ENCODE measurements at regions not wholly inside any gene's neighbourhood (a gene's known extent, or its start where the extent isn't known, plus 50 kb on each side); places are given as distances from the start of the nearest gene placed in this dataset.

GRCh38 chr1:38787041-38787440 lies 72.5 kb downstream of the RRAGC start:
- Histone ChIP-seq H3K4me3 (ENCODE audit: low read length in 3 of 3) (no peak overlapping the region), H3K27ac (ENCODE audit: low read depth, low read length) (no peak overlapping the region), H3K4me1 (ENCODE audit: control insufficient read depth in 3 of 3, insufficient read depth in 3 of 3, low read length in 3 of 3) (peaks cover 0 to 5% (median 2%) of the 10 kb centered on the region in 3 donors), H3K9me3 (ENCODE audit: control insufficient read depth in 3 of 3, low read length in 3 of 3) (no peaks in the 10 kb centered on the region), H3K27me3 (ENCODE audit: control insufficient read depth in 3 of 3, insufficient read depth in 3 of 3, low read length in 3 of 3) (peaks cover 48 to 55% (median 49%) of the 10 kb centered on the region in 3 donors), H3K36me3 (ENCODE audit: control insufficient read depth in 3 of 3, insufficient read depth in 3 of 3, low read length in 3 of 3) (no peaks in the 10 kb centered on the region), H3K9ac (ENCODE audit: low read depth in 1 of 3, low read length in 3 of 3) (no peak overlapping the region)

- Histone ChIP-seq H3K4me1 (ENCODE audit: control insufficient read depth in 3 of 3, insufficient read depth in 3 of 3, low read length in 3 of 3) (peaks cover 0 to 5% (median 2%) of the 10 kb centered on the region in 3 donors), H3K4me3 (ENCODE audit: low read length in 3 of 3) (no peak overlapping the region), H3K27ac (ENCODE audit: low read depth, low read length) (no peak overlapping the region), H3K9ac (ENCODE audit: low read depth in 1 of 3, low read length in 3 of 3) (no peak overlapping the region), H3K9me3 (ENCODE audit: control insufficient read depth in 3 of 3, low read length in 3 of 3) (no peaks in the 10 kb centered on the region), H3K27me3 (ENCODE audit: control insufficient read depth in 3 of 3, insufficient read depth in 3 of 3, low read length in 3 of 3) (peaks cover 56 to 58% (median 57%) of the 10 kb centered on the region in 3 donors), H3K36me3 (ENCODE audit: control insufficient read depth in 3 of 3, insufficient read depth in 3 of 3, low read length in 3 of 3) (no peaks in the 10 kb centered on the region)
These were observed 73.5 kb downstream of the RRAGC start for GRCh38 chr1:38786040-38786436.

GRCh38 chr1:38785285-38786039 lies 74.1 kb downstream of the RRAGC start:
- no peak overlapping the region for H3K27ac ChIP-seq (ENCODE audit: low read depth, low read length)
- H3K27me3 ChIP-seq (ENCODE audit: control insufficient read depth in 3 of 3, insufficient read depth in 3 of 3, low read length in 3 of 3) = peaks cover 52 to 59% (median 54%) of the 10 kb centered on the region in 3 donors

GRCh38 chr1:38784452-38785284 lies 74.9 kb downstream of the RRAGC start:
- Histone ChIP-seq H3K4me1 (ENCODE audit: control insufficient read depth in 3 of 3, insufficient read depth in 3 of 3, low read length in 3 of 3) (peaks cover 0 to 5% (median 2%) of the 10 kb centered on the region in 3 donors), H3K27ac (ENCODE audit: low read depth, low read length) (no peak overlapping the region), H3K9ac (ENCODE audit: low read depth in 1 of 3, low read length in 3 of 3) (no peak overlapping the region), H3K4me3 (ENCODE audit: low read length in 3 of 3) (no peak overlapping the region), H3K27me3 (ENCODE audit: control insufficient read depth in 3 of 3, insufficient read depth in 3 of 3, low read length in 3 of 3) (peaks cover 52 to 62% (median 54%) of the 10 kb centered on the region in 3 donors), H3K9me3 (ENCODE audit: control insufficient read depth in 3 of 3, low read length in 3 of 3) (no peaks in the 10 kb centered on the region), H3K36me3 (ENCODE audit: control insufficient read depth in 3 of 3, insufficient read depth in 3 of 3, low read length in 3 of 3) (no peaks in the 10 kb centered on the region)

More at GRCh38 chr1:38785285-38786039, 74.1 kb downstream of the RRAGC start:
- Histone ChIP-seq H3K9ac (ENCODE audit: low read depth in 1 of 3, low read length in 3 of 3) (no peak overlapping the region), H3K9me3 (ENCODE audit: control insufficient read depth in 3 of 3, low read length in 3 of 3) (no peaks in the 10 kb centered on the region), H3K4me3 (ENCODE audit: low read length in 3 of 3) (no peak overlapping the region), H3K4me1 (ENCODE audit: control insufficient read depth in 3 of 3, insufficient read depth in 3 of 3, low read length in 3 of 3) (peaks cover 0 to 5% (median 2%) of the 10 kb centered on the region in 3 donors), H3K36me3 (ENCODE audit: control insufficient read depth in 3 of 3, insufficient read depth in 3 of 3, low read length in 3 of 3) (no peaks in the 10 kb centered on the region)

- H3K27me3 ChIP-seq (ENCODE audit: control insufficient read depth in 3 of 3, insufficient read depth in 3 of 3, low read length in 3 of 3) = peaks cover 47 to 59% (median 58%) of the 10 kb centered on the region in 3 donors
These were observed 75.8 kb downstream of the RRAGC start for GRCh38 chr1:38783640-38784229.

GRCh38 chr1:38781872-38782617 lies 77.5 kb downstream of the RRAGC start:
- H3K36me3 ChIP-seq (ENCODE audit: control insufficient read depth in 3 of 3, insufficient read depth in 3 of 3, low read length in 3 of 3) = no peaks in the 10 kb centered on the region
- no peak overlapping the region for H3K4me3 ChIP-seq (ENCODE audit: low read length in 3 of 3)
- H3K4me1 ChIP-seq (ENCODE audit: control insufficient read depth in 3 of 3, insufficient read depth in 3 of 3, low read length in 3 of 3) = peaks cover 0 to 5% (median 2%) of the 10 kb centered on the region in 3 donors
- H3K9ac ChIP-seq (ENCODE audit: low read depth in 1 of 3, low read length in 3 of 3) = no peak overlapping the region
- peaks cover 45 to 58% (median 50%) of the 10 kb centered on the region in 3 donors for H3K27me3 ChIP-seq (ENCODE audit: control insufficient read depth in 3 of 3, insufficient read depth in 3 of 3, low read length in 3 of 3)
- no peak overlapping the region for H3K27ac ChIP-seq (ENCODE audit: low read depth, low read length)
- H3K9me3 ChIP-seq (ENCODE audit: control insufficient read depth in 3 of 3, low read length in 3 of 3) = no peaks in the 10 kb centered on the region

More at GRCh38 chr1:38783640-38784229, 75.8 kb downstream of the RRAGC start:
- Histone ChIP-seq H3K9ac (ENCODE audit: low read depth in 1 of 3, low read length in 3 of 3) (no peak overlapping the region), H3K27ac (ENCODE audit: low read depth, low read length) (no peak overlapping the region), H3K4me1 (ENCODE audit: control insufficient read depth in 3 of 3, insufficient read depth in 3 of 3, low read length in 3 of 3) (peaks cover 0 to 5% (median 2%) of the 10 kb centered on the region in 3 donors), H3K36me3 (ENCODE audit: control insufficient read depth in 3 of 3, insufficient read depth in 3 of 3, low read length in 3 of 3) (no peaks in the 10 kb centered on the region), H3K9me3 (ENCODE audit: control insufficient read depth in 3 of 3, low read length in 3 of 3) (no peaks in the 10 kb centered on the region), H3K4me3 (ENCODE audit: low read length in 3 of 3) (peak overlapping the region in 1 of 3 donors; percentile 46)

- peaks cover 0 to 5% (median 2%) of the 10 kb centered on the region in 3 donors for H3K4me1 ChIP-seq (ENCODE audit: control insufficient read depth in 3 of 3, insufficient read depth in 3 of 3, low read length in 3 of 3)
These were observed 79.4 kb downstream of the RRAGC start for GRCh38 chr1:38780133-38780532.

GRCh38 chr1:38779491-38779890 lies 80.1 kb downstream of the RRAGC start:
- H3K27ac ChIP-seq (ENCODE audit: low read depth, low read length) = no peak overlapping the region
- H3K9ac ChIP-seq (ENCODE audit: low read depth in 1 of 3, low read length in 3 of 3) = no peak overlapping the region
- no peaks in the 10 kb centered on the region for H3K36me3 ChIP-seq (ENCODE audit: control insufficient read depth in 3 of 3, insufficient read depth in 3 of 3, low read length in 3 of 3)
- peaks cover 0 to 5% (median 2%) of the 10 kb centered on the region in 3 donors for H3K4me1 ChIP-seq (ENCODE audit: control insufficient read depth in 3 of 3, insufficient read depth in 3 of 3, low read length in 3 of 3)
- H3K27me3 ChIP-seq (ENCODE audit: control insufficient read depth in 3 of 3, insufficient read depth in 3 of 3, low read length in 3 of 3) = peaks cover 34 to 50% (median 49%) of the 10 kb centered on the region in 3 donors
- no peak overlapping the region for H3K4me3 ChIP-seq (ENCODE audit: low read length in 3 of 3)
- H3K9me3 ChIP-seq (ENCODE audit: control insufficient read depth in 3 of 3, low read length in 3 of 3) = no peaks in the 10 kb centered on the region

More at GRCh38 chr1:38780133-38780532, 79.4 kb downstream of the RRAGC start:
- Histone ChIP-seq H3K9me3 (ENCODE audit: control insufficient read depth in 3 of 3, low read length in 3 of 3) (no peaks in the 10 kb centered on the region), H3K36me3 (ENCODE audit: control insufficient read depth in 3 of 3, insufficient read depth in 3 of 3, low read length in 3 of 3) (no peaks in the 10 kb centered on the region), H3K27me3 (ENCODE audit: control insufficient read depth in 3 of 3, insufficient read depth in 3 of 3, low read length in 3 of 3) (peaks cover 39 to 56% (median 52%) of the 10 kb centered on the region in 3 donors), H3K27ac (ENCODE audit: low read depth, low read length) (no peak overlapping the region), H3K4me3 (ENCODE audit: low read length in 3 of 3) (no peak overlapping the region), H3K9ac (ENCODE audit: low read depth in 1 of 3, low read length in 3 of 3) (no peak overlapping the region)

GRCh38 chr1:38778521-38778920 lies 81.1 kb downstream of the RRAGC start:
- no peaks in the 10 kb centered on the region for H3K4me1 ChIP-seq (ENCODE audit: control insufficient read depth in 3 of 3, insufficient read depth in 3 of 3, low read length in 3 of 3)
- H3K27me3 ChIP-seq (ENCODE audit: control insufficient read depth in 3 of 3, insufficient read depth in 3 of 3, low read length in 3 of 3) = peaks cover 24 to 41% (median 39%) of the 10 kb centered on the region in 3 donors
- no peaks in the 10 kb centered on the region for H3K9me3 ChIP-seq (ENCODE audit: control insufficient read depth in 3 of 3, low read length in 3 of 3)
- H3K27ac ChIP-seq (ENCODE audit: low read depth, low read length) = no peak overlapping the region
- H3K9ac ChIP-seq (ENCODE audit: low read depth in 1 of 3, low read length in 3 of 3) = no peak overlapping the region
- H3K36me3 ChIP-seq (ENCODE audit: control insufficient read depth in 3 of 3, insufficient read depth in 3 of 3, low read length in 3 of 3) = no peaks in the 10 kb centered on the region
- no peak overlapping the region for H3K4me3 ChIP-seq (ENCODE audit: low read length in 3 of 3)

All from skeletal muscle tissue (tissue), 3 donors.